ENCODE measurements at regions not wholly inside any gene's neighbourhood (a gene's known extent, or its start where the extent isn't known, plus 50 kb on each side); places are given as distances from the start of the nearest gene placed in this dataset.

DNA sequence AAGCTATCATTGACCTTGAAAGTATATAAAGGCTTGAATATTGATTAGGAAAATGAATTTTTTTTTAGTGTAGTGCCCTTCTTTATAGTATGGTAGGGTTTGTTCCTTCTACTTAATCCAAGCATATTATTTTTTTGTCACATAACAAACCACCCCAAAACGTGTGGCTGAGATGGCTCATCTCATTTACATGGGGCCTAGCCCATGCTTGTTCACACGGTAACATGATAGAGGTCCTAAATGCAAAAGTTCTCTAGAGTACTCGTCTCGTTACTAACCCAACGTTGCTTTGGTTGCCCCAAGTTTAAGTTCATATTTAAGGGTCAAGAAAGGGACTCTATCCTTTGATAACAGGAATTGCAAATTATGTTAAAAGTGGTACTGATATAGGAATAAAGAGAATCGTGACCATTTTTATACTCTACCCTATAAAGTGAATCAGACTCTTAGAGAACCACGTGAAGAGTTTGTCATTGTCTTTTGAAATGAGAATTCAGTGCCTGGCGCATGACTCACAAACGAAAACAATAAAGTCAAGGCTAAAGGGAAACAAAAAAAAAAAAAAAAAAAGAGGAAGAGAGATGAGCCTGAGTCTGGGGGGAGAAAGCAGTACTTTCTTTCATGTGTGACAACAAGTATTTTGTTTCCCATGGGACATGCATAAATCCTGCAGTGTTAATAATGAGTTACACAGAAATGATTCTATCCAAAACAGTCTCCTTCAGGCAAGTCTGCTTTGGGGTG, 402.8 kb upstream of the NWD2 start:
- no peak for ATAC-seq
- TF ChIP-seq EP300 (IDR thresholded peaks at IDR 0.05) (no peak), POLR2AphosphoS5 (IDR thresholded peaks at IDR 0.05) (no peak), POLR2A (IDR thresholded peaks at IDR 0.05) (no peak)
- TF ChIP-seq, protein P1, sequence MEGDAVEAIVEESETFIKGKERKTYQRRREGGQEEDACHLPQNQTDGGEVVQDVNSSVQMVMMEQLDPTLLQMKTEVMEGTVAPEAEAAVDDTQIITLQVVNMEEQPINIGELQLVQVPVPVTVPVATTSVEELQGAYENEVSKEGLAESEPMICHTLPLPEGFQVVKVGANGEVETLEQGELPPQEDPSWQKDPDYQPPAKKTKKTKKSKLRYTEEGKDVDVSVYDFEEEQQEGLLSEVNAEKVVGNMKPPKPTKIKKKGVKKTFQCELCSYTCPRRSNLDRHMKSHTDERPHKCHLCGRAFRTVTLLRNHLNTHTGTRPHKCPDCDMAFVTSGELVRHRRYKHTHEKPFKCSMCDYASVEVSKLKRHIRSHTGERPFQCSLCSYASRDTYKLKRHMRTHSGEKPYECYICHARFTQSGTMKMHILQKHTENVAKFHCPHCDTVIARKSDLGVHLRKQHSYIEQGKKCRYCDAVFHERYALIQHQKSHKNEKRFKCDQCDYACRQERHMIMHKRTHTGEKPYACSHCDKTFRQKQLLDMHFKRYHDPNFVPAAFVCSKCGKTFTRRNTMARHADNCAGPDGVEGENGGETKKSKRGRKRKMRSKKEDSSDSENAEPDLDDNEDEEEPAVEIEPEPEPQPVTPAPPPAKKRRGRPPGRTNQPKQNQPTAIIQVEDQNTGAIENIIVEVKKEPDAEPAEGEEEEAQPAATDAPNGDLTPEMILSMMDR (IDR thresholded peaks at IDR 0.05), result no peak
- H3K4me3 ChIP-seq, result no peak overlapping the region
- no peaks in the 10 kb centered on the region for H3K36me3 ChIP-seq
- no peaks in the 10 kb centered on the region for H3K4me1 ChIP-seq
- 66 to 72% methylated on average over 3 to 9 of the region's 9 CpGs for WGBS, 2 donors (ENCODE audit: low coverage in 1 of 2)
- no peaks in the 10 kb centered on the region for H3K27me3 ChIP-seq
- H3K9me3 ChIP-seq, result no peaks in the 10 kb centered on the region
- H3K27ac ChIP-seq, result no peak overlapping the region

DNA sequence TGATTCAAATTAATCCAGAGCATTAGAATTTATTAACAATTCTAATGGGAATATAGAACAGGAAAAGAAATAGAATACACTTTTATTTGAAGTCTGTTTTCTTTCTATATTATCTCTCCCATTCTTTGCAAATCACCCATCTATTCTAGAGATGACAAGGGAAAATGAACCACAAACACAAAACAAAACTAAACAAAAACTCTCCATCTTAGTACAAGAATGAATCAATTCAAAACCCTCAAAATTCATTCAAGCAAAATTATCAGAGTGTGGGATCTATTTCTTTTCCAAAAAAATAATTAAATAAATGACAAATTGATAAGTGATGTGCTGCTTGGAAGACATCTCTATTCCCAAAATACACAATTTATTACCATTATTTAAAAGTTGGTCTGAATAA, 400.1 kb upstream of the NWD2 start:
- Histone ChIP-seq H3K4me1 (no peaks in the 10 kb centered on the region), H3K27ac (no peak overlapping the region), H3K27me3 (no peaks in the 10 kb centered on the region), H3K4me3 (no peak overlapping the region), H3K36me3 (no peaks in the 10 kb centered on the region), H3K9me3 (no peaks in the 10 kb centered on the region)
- no peak for ATAC-seq
- TF ChIP-seq, protein P1 (IDR thresholded peaks at IDR 0.05), result no peak
- TF ChIP-seq EP300 (IDR thresholded peaks at IDR 0.05) (no peak), POLR2AphosphoS5 (IDR thresholded peaks at IDR 0.05) (no peak), POLR2A (IDR thresholded peaks at IDR 0.05) (no peak)

DNA sequence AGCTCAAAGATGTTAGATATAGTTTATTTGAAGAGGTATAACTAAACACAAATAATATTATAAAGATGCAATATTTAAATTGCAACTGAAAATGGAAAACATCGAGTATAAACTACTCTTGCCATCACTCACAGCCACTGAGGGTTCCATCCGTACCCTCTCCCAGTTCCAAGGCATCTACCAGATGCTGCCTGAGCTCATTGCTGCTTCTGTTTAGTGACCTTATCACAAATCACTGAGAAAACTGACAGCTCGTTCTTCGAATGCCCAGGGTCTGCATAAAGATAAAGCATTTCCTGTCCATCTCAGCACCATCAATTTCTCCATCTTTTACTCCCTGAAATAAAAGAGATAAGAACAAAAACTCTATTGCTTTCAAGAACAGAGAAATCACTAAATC, 391.7 kb upstream of the NWD2 start:
- 33 to 36% methylated on average over 4 of the region's 4 CpGs for WGBS, 2 donors (ENCODE audit: low coverage in 1 of 2)
- no peaks in the 10 kb centered on the region for H3K36me3 ChIP-seq
- TF ChIP-seq EP300 (IDR thresholded peaks at IDR 0.05) (no peak), POLR2A (IDR thresholded peaks at IDR 0.05) (no peak), POLR2AphosphoS5 (IDR thresholded peaks at IDR 0.05) (no peak)
- TF ChIP-seq, protein P1 (IDR thresholded peaks at IDR 0.05), result no peak
- H3K4me3 ChIP-seq, result no peak overlapping the region
- H3K27me3 ChIP-seq, result no peaks in the 10 kb centered on the region
- H3K4me1 ChIP-seq, result no peaks in the 10 kb centered on the region
- H3K9me3 ChIP-seq, result no peaks in the 10 kb centered on the region
- H3K27ac ChIP-seq, result no peak overlapping the region
- no peak for ATAC-seq

DNA sequence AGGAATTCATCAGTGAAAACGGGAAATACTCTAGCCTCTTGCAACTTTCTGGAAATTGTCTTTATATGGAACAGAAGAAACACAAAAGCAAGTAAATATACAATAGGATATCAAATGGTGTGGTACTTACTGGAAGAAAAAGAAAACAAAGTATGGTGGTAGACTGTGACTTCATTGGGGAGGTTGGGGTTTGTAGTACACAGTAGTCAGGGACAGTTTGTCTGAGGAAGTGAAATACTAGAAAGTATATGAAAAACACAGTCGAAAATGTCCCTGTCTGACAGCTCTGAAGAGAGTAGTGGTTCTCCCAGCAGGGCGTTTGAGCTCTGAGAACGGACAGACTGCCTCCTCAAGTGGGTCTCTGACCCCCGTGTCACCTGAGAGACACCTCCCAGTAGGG, 390.0 kb upstream of the NWD2 start:
- H3K4me1 ChIP-seq, result no peaks in the 10 kb centered on the region
- H3K27ac ChIP-seq, result no peak overlapping the region
- no peaks in the 10 kb centered on the region for H3K9me3 ChIP-seq
- 59 to 72% methylated on average over 2 to 5 of the region's 5 CpGs for WGBS, 2 donors (ENCODE audit: low coverage in 1 of 2)
- ATAC-seq, result no peak
- no peaks in the 10 kb centered on the region for H3K27me3 ChIP-seq
- H3K4me3 ChIP-seq, result no peak overlapping the region
- no peaks in the 10 kb centered on the region for H3K36me3 ChIP-seq
- TF ChIP-seq, protein P1 (IDR thresholded peaks at IDR 0.05), result no peak
- no peak for TF ChIP-seq POLR2AphosphoS5 (IDR thresholded peaks at IDR 0.05)
- no peak for TF ChIP-seq EP300 (IDR thresholded peaks at IDR 0.05)
- TF ChIP-seq POLR2A (IDR thresholded peaks at IDR 0.05), result no peak

DNA sequence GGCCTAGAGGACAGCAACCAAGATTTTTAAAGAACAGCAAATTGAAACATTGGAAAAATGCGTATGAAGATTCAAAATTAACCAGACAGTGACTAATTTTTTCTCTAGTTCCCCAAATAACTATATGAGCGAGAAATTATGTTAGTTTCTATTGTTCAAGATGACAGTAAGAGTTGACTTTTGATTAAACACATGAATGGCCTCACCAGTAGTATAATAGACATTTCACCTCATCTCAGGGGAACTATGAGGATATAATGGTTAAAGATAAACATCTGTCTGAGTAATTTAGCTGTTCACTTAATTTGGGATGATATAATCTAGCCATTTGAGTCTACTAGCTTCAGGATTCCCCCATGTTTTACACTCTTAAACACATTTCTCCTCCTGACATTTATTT, 380.9 kb upstream of the NWD2 start:
- H3K4me3 ChIP-seq, result no peak overlapping the region
- H3K9me3 ChIP-seq, result no peaks in the 10 kb centered on the region
- H3K36me3 ChIP-seq, result no peaks in the 10 kb centered on the region
- TF ChIP-seq POLR2A (IDR thresholded peaks at IDR 0.05) (no peak), POLR2AphosphoS5 (IDR thresholded peaks at IDR 0.05) (no peak), EP300 (IDR thresholded peaks at IDR 0.05) (no peak)
- TF ChIP-seq, protein P1 (IDR thresholded peaks at IDR 0.05), result no peak
- H3K4me1 ChIP-seq, result no peaks in the 10 kb centered on the region
- WGBS, 2 donors (ENCODE audit: low coverage in 1 of 2), result 79% methylated on average over 2 of the region's 2 CpGs
- H3K27me3 ChIP-seq, result no peaks in the 10 kb centered on the region
- no peak for ATAC-seq
- H3K27ac ChIP-seq, result no peak overlapping the region
